Renal cortex interstitium (tissue), 11 donors: ENCODE measurements at regions not wholly inside any gene's neighbourhood (a gene's known extent, or its start where the extent isn't known, plus 50 kb on each side); places are given as distances from the start of the nearest gene placed in this dataset.

Experiments
- DNase-seq, 11 donors: peaks; one replicate each; pipeline ENCODE4 v3.0.0-alpha.2; 2013; ENCODE audit warnings: low read depth in 9 of 11, low spot score in 4 of 11; ENCODE audit errors: extremely low read depth in 1 of 11

DNA sequence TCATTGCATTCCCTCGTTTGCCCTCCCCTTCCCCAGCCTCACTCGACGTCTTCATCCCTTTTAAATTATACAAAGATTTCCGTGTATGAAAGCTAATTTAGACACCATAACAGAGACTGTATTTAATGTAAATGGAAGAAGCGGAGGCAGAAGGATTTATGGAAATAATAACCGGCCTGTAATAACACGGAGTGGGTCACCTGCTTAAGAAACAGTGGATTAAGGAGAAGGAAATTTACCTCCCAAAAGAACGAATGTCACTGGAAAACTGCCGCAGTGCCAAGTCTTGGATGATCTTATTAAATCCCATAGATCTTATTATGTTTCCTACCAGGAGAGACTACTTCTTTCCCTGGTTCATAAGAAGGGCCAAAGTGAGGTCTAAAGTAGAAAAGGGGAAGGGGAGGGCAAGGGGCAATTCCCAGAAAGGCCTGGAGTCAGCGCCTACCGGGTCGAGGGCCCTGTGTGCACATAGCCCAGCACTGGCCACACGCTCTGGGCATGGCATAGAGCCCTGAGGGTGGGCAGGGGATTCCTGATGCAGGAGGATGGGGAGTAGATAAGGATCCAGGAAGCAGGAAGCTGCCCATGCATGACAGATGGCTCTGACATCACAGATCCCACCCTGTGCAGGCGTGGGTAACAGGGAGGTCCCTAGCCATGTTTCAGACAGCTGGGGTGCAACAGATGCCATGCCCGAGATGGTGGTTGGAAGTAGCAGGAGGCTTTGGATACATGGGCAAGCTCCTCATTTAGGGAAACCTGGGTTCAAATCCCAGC lies 56.2 kb upstream of the RPL38 start:
- DNase-seq = no peak

DNA sequence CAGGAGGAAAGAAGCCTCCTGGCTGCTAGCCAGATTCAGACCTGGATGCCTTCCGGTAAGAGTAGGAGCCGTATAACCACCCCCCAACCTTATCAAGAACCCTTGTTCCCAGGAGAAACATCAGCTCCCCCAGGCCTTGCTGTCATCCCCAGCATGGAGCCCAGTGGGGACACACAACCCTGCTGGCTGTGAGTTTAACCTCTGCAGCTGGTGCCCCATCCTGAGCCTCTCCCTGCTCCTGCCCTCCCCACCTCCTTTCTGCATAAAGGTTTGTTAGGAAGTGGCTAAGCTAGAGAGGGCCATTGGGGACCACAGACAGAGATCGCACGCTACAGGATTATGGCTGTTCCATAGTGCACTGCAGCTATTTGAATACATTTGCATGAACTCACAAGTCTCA lies 55.5 kb upstream of the RPL38 start:
- DNase-seq = no peak

DNA sequence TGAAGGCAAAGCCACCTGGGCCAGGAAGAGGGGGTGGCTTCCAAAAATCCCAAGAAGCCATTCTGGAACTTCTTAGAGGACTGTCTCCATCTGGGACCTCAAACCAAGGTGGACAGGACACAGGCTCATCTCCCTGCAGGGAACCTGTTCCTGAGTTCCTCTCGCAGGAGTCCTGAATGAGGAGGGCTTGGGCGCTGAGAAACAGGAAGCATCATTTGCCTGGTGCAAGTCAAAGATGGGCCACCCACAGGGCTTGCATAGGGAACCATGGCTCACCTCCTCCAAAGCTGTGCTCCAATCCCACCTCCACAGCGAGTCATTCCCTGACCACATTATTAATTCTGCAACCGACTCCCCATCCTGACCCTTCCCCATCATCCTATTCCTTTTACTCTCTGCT lies 55.0 kb upstream of the RPL38 start:
- DNase-seq = no peak

DNA sequence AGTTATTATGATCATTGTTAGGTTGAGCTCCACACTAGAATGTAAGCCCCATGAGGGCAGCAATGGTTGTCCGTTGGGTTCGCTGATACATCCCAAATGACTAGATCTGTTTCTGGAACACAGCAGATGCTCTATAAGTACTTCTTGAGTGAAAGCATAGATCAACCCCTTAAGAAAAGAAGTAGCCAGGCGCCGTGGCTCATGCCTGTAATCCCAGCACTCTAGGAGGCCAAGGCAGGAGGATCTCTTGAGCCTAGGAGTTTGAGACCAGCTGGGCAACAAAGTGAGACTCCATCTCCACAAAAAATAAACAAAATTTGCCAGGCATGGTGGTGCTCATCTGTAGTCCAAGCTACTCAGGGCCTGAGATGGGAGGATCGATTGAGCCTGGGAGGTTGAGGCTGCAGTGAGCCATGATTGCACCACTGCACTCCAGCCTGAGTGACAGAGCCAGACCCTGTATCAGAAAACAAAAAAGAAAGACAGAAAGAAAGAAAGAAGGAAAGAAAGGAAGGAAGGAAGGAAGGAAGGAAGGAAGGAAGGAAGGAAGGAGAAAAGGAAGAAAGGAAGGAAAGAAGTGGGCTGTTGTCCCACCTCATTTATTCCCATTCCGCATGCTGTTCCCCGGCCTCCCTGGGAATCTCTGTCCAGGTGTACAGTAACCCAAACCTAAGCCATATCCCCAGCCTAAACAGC lies 54.4 kb upstream of the RPL38 start:
- DNase-seq = no peak

DNA sequence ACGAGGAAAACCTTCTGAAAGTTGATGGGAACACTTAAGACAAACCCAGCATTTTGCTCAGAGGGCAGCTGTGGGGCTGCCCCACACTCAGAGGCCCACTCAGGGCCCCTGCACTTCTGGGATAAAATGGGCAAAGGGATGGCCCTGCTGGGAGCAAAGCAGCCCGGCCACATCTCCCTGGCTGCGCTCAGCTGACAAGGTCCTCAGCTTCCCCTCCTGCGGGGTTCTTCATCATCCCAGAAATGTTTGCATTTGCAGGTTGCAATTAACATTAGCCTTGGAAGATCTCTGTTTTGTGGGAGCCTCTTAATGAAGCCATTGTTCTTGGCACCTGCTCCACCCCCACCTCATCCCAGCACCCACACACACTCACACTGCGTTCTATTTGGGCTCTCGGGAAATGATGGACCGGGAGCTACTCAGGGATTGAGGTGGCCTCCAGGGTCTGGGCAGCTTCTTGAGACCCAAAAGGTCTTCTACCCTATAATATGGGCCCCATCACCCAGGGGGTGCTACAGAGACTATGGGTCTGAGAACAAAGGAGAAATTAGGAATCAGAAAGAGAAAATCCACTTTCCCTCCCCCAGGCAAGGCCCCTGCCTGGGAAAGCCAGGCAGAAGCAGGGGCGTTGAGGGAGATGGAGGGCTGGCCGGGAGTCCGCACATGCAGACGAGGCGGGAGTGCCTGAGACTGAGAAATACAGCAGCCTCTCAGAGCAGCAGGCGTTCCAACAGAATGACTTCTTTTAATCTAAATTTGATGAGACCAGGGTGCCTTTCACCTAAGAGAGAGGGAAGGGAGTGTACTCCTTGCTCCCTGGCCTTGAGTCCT lies 53.7 kb upstream of the RPL38 start:
- DNase-seq = no peak

DNA sequence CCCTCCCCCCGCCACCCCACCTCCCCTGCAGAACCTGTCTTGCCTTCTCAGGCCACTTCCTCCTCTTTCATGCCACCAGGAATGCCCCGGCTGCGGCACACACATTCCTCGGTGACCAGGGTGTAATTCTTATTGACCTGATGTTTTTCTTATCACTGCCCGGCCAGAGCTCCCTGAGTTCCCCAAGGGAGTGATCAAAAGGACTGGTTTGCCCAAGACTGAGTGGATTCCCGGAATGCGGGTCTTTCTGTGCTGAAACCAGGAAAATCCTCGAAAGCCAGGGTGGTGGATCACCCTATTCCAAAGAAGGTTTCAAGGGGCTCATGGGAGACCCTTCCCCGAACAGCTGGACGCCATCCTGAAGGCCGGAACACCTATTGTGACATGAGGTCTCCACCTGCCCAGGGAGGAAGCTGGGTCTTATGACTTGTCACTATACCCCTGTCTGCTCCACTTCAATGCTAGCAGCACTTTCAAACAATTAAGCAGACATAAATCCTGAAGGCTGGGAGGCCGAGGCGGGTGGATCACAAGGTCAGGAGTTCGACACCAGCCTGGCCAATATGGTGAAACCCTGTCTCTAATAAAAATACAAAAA lies 53.0 kb upstream of the RPL38 start:
- DNase-seq = no peak

DNA sequence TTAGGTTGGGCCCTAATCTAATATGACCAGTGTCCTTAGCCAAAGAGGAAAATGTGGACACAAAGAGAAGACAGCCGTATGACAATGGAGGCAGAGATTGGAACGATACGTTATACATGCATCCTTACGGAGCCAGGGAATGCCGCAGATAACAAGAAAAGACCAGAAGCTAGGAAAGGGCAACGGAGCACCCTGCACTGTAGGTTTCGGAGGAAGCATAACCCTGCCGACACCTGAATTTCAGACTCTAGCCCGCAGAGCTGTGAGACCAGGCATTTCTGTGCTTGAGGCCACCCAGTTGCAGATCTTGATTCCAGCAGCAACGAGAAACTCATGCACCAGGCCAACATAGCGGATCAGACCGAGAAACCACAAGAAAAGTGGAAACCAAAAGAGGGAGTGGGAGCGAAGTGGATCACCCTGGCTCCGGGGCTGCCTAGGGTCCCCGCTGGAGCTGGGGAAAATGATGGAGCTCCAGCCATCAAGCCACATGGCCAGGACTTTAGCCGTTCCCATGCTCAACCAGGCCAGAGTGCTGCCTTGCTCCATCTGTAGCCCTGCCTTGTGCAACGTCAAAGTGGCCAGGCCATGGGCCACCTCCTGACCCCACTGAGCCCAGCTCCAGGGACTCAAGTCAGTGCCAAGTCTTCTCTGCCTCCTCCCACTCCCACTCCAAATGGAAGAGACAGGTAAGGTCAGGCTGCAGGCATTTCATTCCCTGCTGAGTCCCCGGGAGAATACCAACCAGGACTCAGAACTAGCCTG lies 51.7 kb upstream of the RPL38 start:
- DNase-seq = no peak

DNA sequence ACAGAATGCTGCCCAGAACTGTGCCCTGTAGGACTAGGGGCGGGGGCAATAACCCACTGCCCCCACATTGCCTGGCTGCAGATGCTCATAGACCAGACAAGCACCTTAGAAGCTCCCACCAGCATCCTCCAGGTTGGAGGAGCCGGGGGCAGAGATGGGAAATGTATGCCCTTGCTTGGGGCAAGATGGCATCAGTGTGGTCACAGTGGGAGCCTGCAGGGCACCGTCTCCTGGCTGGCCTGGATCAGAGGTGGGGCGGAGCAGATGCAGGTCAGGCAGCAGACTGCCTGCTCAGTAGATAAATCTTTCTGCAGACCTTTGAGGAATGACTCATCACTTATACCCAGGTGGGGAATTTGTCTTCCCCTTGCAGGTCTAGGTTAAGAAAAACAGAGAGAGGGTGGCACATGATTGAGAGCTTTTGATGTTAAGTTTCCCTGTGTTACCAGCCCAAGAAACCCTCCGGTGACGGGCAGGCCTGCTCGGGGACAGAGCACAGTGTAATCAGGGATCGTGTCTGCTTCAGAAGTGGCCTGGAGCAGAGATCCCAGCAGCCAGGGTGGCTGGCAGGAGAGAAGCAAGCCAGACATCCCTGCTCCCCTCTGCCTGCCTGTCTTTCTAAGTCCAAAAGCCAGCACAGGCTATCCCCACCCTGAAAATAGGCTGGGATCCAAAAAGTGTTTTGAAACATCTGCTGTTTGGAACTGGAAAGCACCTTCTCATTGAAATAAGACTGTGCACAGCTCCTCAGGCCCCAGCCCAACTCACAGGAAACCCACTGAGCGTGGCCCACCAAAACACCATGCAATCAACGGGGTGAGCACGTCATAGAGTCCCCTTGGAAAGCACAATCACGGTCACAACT lies 50.7 kb upstream of the RPL38 start:
- DNase-seq = no peak

DNA sequence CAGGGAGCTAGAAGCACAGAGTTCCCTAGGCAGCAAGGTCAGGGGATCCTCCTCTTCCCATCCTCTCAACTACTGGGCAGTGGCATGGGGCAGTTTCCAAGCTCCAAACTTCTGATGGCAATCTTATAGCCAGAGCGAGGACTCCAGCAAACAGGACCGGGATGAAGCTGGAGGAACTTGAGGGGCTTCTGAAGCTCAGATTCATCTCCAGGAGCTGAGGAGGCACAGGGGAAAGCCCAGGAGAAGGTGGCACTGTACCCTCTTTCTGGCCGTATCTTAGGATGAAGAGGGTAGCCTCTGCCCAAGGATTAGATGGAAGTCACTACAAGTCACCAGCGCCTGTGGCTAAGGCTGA lies 50.0 kb upstream of the RPL38 start:
- DNase-seq = no peak
